Stomach (tissue), 8 donors: ENCODE measurements at regions not wholly inside any gene's neighbourhood (a gene's known extent, or its start where the extent isn't known, plus 50 kb on each side); places are given as distances from the start of the nearest gene placed in this dataset.

Experiments
- DNase-seq, 2 donors: peaks; one replicate each; pipeline versions ENCODE4 v3.0.0 to v3.0.0-alpha.2; 2013 to 2019
- H3K27ac ChIP-seq, 5 donors: fragments of 200-600 bp in 4 of 5; sonication (generic) in 4 of 5; one replicate each; pipeline ENCODE4 v1.5.1; 2013 to 2019; ENCODE audit warnings: mild to moderate bottlenecking in 1 of 5, moderate library complexity in 1 of 5
- H3K27me3 ChIP-seq, 3 donors: fragments of 200-600 bp; sonication (generic); one replicate each; pipeline ENCODE4 v1.5.1; 2017 to 2019; ENCODE audit warnings: mixed run types in 1 of 3
- H3K36me3 ChIP-seq, 4 donors: fragments of 200-600 bp; sonication (generic); 1 replicate in 3 of 4; 2 replicates in 1 of 4; pipeline ENCODE4 v1.5.1; 2016 to 2019
- H3K4me1 ChIP-seq, 4 donors: fragments of 200-600 bp; sonication (generic); one replicate each; pipeline ENCODE4 v1.5.1; 2016 to 2019
- H3K4me3 ChIP-seq, 4 donors: fragments of 200-600 bp; sonication (generic) in 3 of 4; one replicate each; pipeline ENCODE4 v1.5.1; 2016 to 2019; ENCODE audit warnings: mild to moderate bottlenecking in 1 of 4
- H3K9me3 ChIP-seq, 4 donors: fragments of 200-600 bp; sonication (generic); one replicate each; pipeline ENCODE4 v1.5.1; 2016 to 2019
- CTCF ChIP-seq, 7 experiments: fragments of 450-650 bp in 4 of 7; fragments of 200-600 bp in 3 of 7; sonication (generic) in 3 of 7; IDR thresholded peaks; one replicate each; pipeline ENCODE4 v1.5.1; 2016 to 2019; ENCODE audit warnings: antibody characterized with exemption in 7 of 7, control low read depth in 2 of 7, mild to moderate bottlenecking in 1 of 7
- EP300 ChIP-seq: sonication (generic); formaldehyde crosslinking; IDR thresholded peaks from one replicate; pipeline ENCODE4 v1.6.1; 2017; ENCODE audit warnings: antibody characterized with exemption
- POLR2A ChIP-seq, 4 donors: fragments of 450-650 bp; IDR thresholded peaks; one replicate each; pipeline ENCODE4 v1.6.1; 2016; ENCODE audit warnings: antibody characterized with exemption in 4 of 4, control low read depth in 2 of 4, mild to moderate bottlenecking in 1 of 4, moderate library complexity in 1 of 4
- POLR2AphosphoS5 ChIP-seq, 3 donors: sonication (generic); formaldehyde crosslinking; IDR thresholded peaks; one replicate each; pipeline ENCODE4 v1.6.1; 2016; ENCODE audit warnings: antibody characterized with exemption in 3 of 3
- WGBS, 5 donors: extraction: QIAGEN DNeasy Blood & Tissue Kit in 3 of 5; methylation state at CpG; one replicate each; pipeline versions ENCODE4 v1.1.5 to v1.1.7; 2013 to 2018; 5-methylcytosine and 5-hydroxymethylcytosine counted together
- intact Hi-C: fragments of 100-400 bp; cut with DNase I; formaldehyde crosslinking; loops from one replicate; pipeline ENCODE4 v1.15.1; 2023; ENCODE audit warnings: low total_unique reads
- donor health status: healthy with polysubstance abuse.
- donor health status: Bipolar disorder and iron deficiency.
- donor health status: healthy.

GRCh38 chr9:109908459-109909390, 128.7 kb downstream of the PALM2AKAP2 start:
- Histone ChIP-seq H3K27ac (peak overlapping the region in 1 of 5 donors; percentile 58), H3K27me3 (no peaks in the 10 kb centered on the region), H3K4me3 (no peak overlapping the region), H3K9me3 (no peaks in the 10 kb centered on the region), H3K4me1 (peaks cover 8 to 52% (median 28%) of the 10 kb centered on the region in 4 donors), H3K36me3 (no peaks in the 10 kb centered on the region)
- TF ChIP-seq POLR2AphosphoS5 (IDR thresholded peaks at IDR 0.05) (peak in 1 of 3 donors; percentile 25), POLR2A (IDR thresholded peaks at IDR 0.05) (no peak)
- peak in 1 of 2 donors; percentile 39 for DNase-seq
- intact Hi-C loops = no loop called here
- WGBS, 5 donors = 71 to 84% (median 79%) methylated on average over 12 of the region's 12 CpGs

GRCh38 chr9:109910671-109911518, 130.9 kb downstream of the PALM2AKAP2 start:
- WGBS, 5 donors = 57 to 62% (median 60%) methylated on average over 5 of the region's 5 CpGs
- peak in 1 of 2 donors; percentile 56 for DNase-seq

GRCh38 chr9:109912082-109912582, 132.1 kb downstream of the PALM2AKAP2 start:
- no peaks in the 10 kb centered on the region for H3K36me3 ChIP-seq
- H3K27ac ChIP-seq = peak overlapping the region; percentile 30 to 72 (median 66)
- H3K4me1 ChIP-seq = peaks cover 8 to 42% (median 26%) of the 10 kb centered on the region in 4 donors
- no peak overlapping the region for H3K4me3 ChIP-seq
- DNase-seq = peak in 1 of 2 donors; percentile 28
- TF ChIP-seq CTCF (IDR thresholded peaks at IDR 0.05) (no peak), POLR2A (IDR thresholded peaks at IDR 0.05) (no peak), EP300 (no peak), POLR2AphosphoS5 (IDR thresholded peaks at IDR 0.05) (no peak)
- intact Hi-C loops = no loop called here
- H3K9me3 ChIP-seq = no peaks in the 10 kb centered on the region
- 56 to 67% (median 58%) methylated on average over 4 of the region's 4 CpGs for WGBS, 5 donors
- no peaks in the 10 kb centered on the region for H3K27me3 ChIP-seq

More at GRCh38 chr9:109910671-109911518, 130.9 kb downstream of the PALM2AKAP2 start:
- Histone ChIP-seq H3K4me3 (no peak overlapping the region), H3K27me3 (no peaks in the 10 kb centered on the region), H3K36me3 (no peaks in the 10 kb centered on the region), H3K4me1 (peaks cover 8 to 49% (median 28%) of the 10 kb centered on the region in 4 donors), H3K27ac (peak overlapping the region; percentile 39 to 72 (median 49)), H3K9me3 (no peaks in the 10 kb centered on the region)
- TF ChIP-seq POLR2AphosphoS5 (IDR thresholded peaks at IDR 0.05) (peak in 1 of 3 donors; percentile 46), EP300 (no peak), POLR2A (IDR thresholded peaks at IDR 0.05) (no peak), CTCF (IDR thresholded peaks at IDR 0.05) (no peak)
- intact Hi-C loops = no loop called here

GRCh38 chr9:109912726-109913460, 132.9 kb downstream of the PALM2AKAP2 start:
- DNase-seq = peak; percentile 44 to 67
- no peaks in the 10 kb centered on the region for H3K27me3 ChIP-seq
- H3K36me3 ChIP-seq = no peaks in the 10 kb centered on the region
- TF ChIP-seq POLR2AphosphoS5 (IDR thresholded peaks at IDR 0.05) (no peak), CTCF (IDR thresholded peaks at IDR 0.05) (no peak), POLR2A (IDR thresholded peaks at IDR 0.05) (no peak), EP300 (no peak)
- peak overlapping the region; percentile 4 to 72 (median 66) for H3K27ac ChIP-seq
- 35 to 47% (median 43%) methylated on average over 7 of the region's 7 CpGs for WGBS, 5 donors
- H3K4me1 ChIP-seq = peaks cover 8 to 41% (median 25%) of the 10 kb centered on the region in 4 donors
- no peak overlapping the region for H3K4me3 ChIP-seq
- no peaks in the 10 kb centered on the region for H3K9me3 ChIP-seq
- intact Hi-C loops = no loop called here
